Common myeloid progenitor, CD34-positive (primary cell): ENCODE measurements at regions not wholly inside any gene's neighbourhood (a gene's known extent, or its start where the extent isn't known, plus 50 kb on each side); places are given as distances from the start of the nearest gene placed in this dataset.
A peak's percentile ranks its signal among the peaks of the same experiment; 100 is the strongest.

Experiments
- CTCF ChIA-PET: fragments of 350-600 bp; sonication (Branson Sonifier 250); formaldehyde crosslinking; loops from one replicate; lab custom pipeline; 2021; ENCODE audit warnings: antibody characterized with exemption; lab: Charles Lee
- POLR2A ChIA-PET: fragments of 350-600 bp; sonication (Branson Sonifier 250); formaldehyde crosslinking; loops from one replicate; lab custom pipeline; 2021; ENCODE audit warnings: antibody characterized with exemption; lab: Charles Lee
- DNase-seq, 3 donors: peaks; one replicate each; pipeline versions ENCODE4 v3.0.0 to v3.0.0-alpha.2; 2013
- H3K27ac ChIP-seq, 2 experiments: 1 replicate in 1 of 2; 2 replicates in 1 of 2; pipeline ENCODE4 v1.7.0; 2013; ENCODE audit warnings: inconsistent platforms in 2 of 2, low read length in 2 of 2, mild to moderate bottlenecking in 2 of 2, low read depth in 1 of 2, moderate library complexity in 1 of 2; ENCODE audit not compliant: severe bottlenecking in 2 of 2, insufficient read depth in 1 of 2, poor library complexity in 1 of 2
- H3K27me3 ChIP-seq, 5 experiments: replicated peaks in 2 of 5; 1 replicate in 3 of 5; 2 replicates in 2 of 5; pipeline versions ENCODE4 v1.6.1 to v1.7.0; 2013; ENCODE audit warnings: low read length in 4 of 5, mild to moderate bottlenecking in 2 of 5, moderate library complexity in 2 of 5, inconsistent platforms in 1 of 5; ENCODE audit not compliant: insufficient read depth in 5 of 5, control insufficient read depth in 4 of 5
- H3K36me3 ChIP-seq, 4 experiments: 1 replicate in 2 of 4; 2 replicates in 2 of 4; pipeline versions ENCODE4 v1.6.1 to v1.7.0; 2013; ENCODE audit warnings: low read length in 3 of 4, control low read depth in 1 of 4, mild to moderate bottlenecking in 1 of 4; ENCODE audit not compliant: control insufficient read depth in 4 of 4, insufficient read depth in 4 of 4
- H3K4me1 ChIP-seq, 4 experiments: 1 replicate in 3 of 4; 2 replicates in 1 of 4; pipeline versions ENCODE4 v1.6.1 to v1.7.1; 2013; ENCODE audit warnings: low read length in 3 of 4, mild to moderate bottlenecking in 3 of 4, control low read depth in 1 of 4, inconsistent platforms in 1 of 4, moderate library complexity in 1 of 4; ENCODE audit not compliant: control insufficient read depth in 4 of 4, insufficient read depth in 4 of 4; ENCODE audit errors: control extremely low read depth in 1 of 4
- H3K4me3 ChIP-seq, 7 experiments: 1 replicate in 4 of 7; 2 replicates in 3 of 7; pipeline versions ENCODE4 v1.5.1 to v1.7.0; 2013; ENCODE audit warnings: mild to moderate bottlenecking in 7 of 7, low read length in 6 of 7, moderate library complexity in 6 of 7, inconsistent platforms in 2 of 7, low read depth in 2 of 7, control low read depth in 1 of 7; ENCODE audit not compliant: insufficient read depth in 4 of 7, control insufficient read depth in 1 of 7; ENCODE audit errors: extremely low read depth in 1 of 7
- H3K9me3 ChIP-seq, 5 experiments: 1 replicate in 4 of 5; 2 replicates in 1 of 5; pipeline versions ENCODE4 v1.6.1 to v1.7.1; 2013; ENCODE audit warnings: low read length in 4 of 5, mild to moderate bottlenecking in 2 of 5, inconsistent platforms in 1 of 5, low read depth in 1 of 5, moderate library complexity in 1 of 5; ENCODE audit not compliant: control insufficient read depth in 4 of 5, insufficient read depth in 2 of 5; ENCODE audit errors: control extremely low read depth in 1 of 5
- WGBS: methylation state at CpG from one replicate; pipeline ENCODE4 v1.1.5; 2013; ENCODE audit not compliant: insufficient coverage; 5-methylcytosine and 5-hydroxymethylcytosine counted together

- CTCF ChIA-PET, result no interaction called here
- no peak for DNase-seq
- H3K27ac ChIP-seq, result no peak overlapping the region
- peaks cover 0 to 2% (median 0%) of the 10 kb centered on the region in 4 experiments for H3K4me1 ChIP-seq
- H3K36me3 ChIP-seq, result no peaks in the 10 kb centered on the region
- 89% methylated on average over 1 of the region's 6 CpGs for WGBS
- H3K4me3 ChIP-seq, result no peak overlapping the region
- peaks cover 0 to 2% (median 0%) of the 10 kb centered on the region in 5 experiments for H3K27me3 ChIP-seq
- POLR2A ChIA-PET, result no interaction called here
- H3K9me3 ChIP-seq, result no peaks in the 10 kb centered on the region
Observed at GRCh38 chrX:109812236-109812635, 79.2 kb upstream of the ACSL4 start.

DNA sequence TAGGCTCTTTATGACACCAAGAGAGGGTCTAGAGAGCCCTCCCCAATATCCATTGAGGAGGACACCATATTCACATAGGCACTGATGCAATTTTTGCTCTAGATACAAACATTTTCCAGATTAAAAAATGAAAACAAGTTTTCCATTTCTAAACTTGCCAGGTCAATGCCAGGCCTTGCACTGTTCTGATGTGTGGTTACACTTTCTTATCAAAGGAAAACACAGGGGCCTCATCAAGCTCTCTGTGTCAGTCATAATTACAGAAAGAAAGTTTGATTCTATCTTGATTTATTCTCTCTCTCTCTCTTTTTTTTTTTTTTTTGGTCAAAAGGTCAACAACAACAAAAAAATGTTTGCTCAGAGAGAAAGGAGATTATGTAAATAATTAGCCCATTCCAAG, 80.2 kb upstream of the ACSL4 start:
- no peak overlapping the region for H3K4me3 ChIP-seq
- H3K4me1 ChIP-seq, result peaks cover 0 to 2% (median 0%) of the 10 kb centered on the region in 4 experiments
- H3K27ac ChIP-seq, result no peak overlapping the region
- CTCF ChIA-PET, result no interaction called here
- no peaks in the 10 kb centered on the region for H3K9me3 ChIP-seq
- peak in 2 of 3 donors; percentile 23 to 51 for DNase-seq
- H3K27me3 ChIP-seq, result peaks cover 0 to 2% (median 0%) of the 10 kb centered on the region in 5 experiments
- H3K36me3 ChIP-seq, result no peaks in the 10 kb centered on the region
- POLR2A ChIA-PET, result interaction anchor here (0.6 kb wide), 1 partner anchor 103 kb away, joined by 4 read pairs; no protein-coding TSS in a partner anchor

DNA sequence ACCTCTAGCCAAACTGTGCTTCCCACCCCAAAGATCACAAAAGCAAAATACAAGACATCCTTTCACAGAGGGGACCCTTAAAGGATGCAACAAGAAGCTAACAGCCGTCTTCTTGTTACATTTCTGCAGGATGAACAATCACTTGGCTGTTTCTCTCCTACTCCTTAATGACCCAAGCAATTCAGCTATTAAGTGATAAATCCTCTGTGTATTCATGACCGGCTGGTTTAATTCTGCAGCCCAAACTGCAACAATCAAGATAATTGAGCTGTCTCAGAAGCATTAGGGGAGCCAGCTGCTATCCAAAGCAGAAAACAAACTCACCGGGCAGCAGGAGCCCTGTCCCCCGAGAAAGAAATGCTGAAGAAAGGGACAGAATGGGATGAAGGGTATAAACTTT, 85.9 kb upstream of the ACSL4 start:
- POLR2A ChIA-PET, result no interaction called here
- H3K9me3 ChIP-seq, result no peaks in the 10 kb centered on the region
- CTCF ChIA-PET, result interaction anchor here (1.2 kb wide), 1 partner anchor 8 kb away, joined by 5 read pairs; no protein-coding TSS in a partner anchor

GRCh38 chrX:109822861-109823260, 89.8 kb upstream of the ACSL4 start:
- Histone ChIP-seq H3K27ac (no peak overlapping the region), H3K27me3 (no peaks in the 10 kb centered on the region), H3K36me3 (no peaks in the 10 kb centered on the region), H3K4me3 (no peak overlapping the region), H3K4me1 (no peaks in the 10 kb centered on the region), H3K9me3 (no peaks in the 10 kb centered on the region)
- ChIA-PET POLR2A (no interaction called here), CTCF (no interaction called here)
- 50% methylated on average over 2 of the region's 4 CpGs for WGBS
- no peak for DNase-seq

More for the DNA sequence above, 85.9 kb upstream of the ACSL4 start:
- Histone ChIP-seq H3K27ac (no peak overlapping the region), H3K27me3 (peaks cover 0 to 2% (median 0%) of the 10 kb centered on the region in 5 experiments), H3K4me3 (no peak overlapping the region), H3K36me3 (no peaks in the 10 kb centered on the region), H3K4me1 (no peaks in the 10 kb centered on the region)
- WGBS, result 100% methylated on average over 4 of the region's 4 CpGs
- no peak for DNase-seq

- ChIA-PET POLR2A (no interaction called here), CTCF (interaction anchor here (0.9 to 1.4 kb wide), 4 partner anchors 8 to 64 kb away, joined by 3 to 5 read pairs (median 4); no protein-coding TSS in a partner anchor)
- no CpG with 5 or more reads among the region's 1 CpG for WGBS
- H3K27me3 ChIP-seq, result peaks cover 0 to 4% (median 0%) of the 10 kb centered on the region in 5 experiments
- H3K4me3 ChIP-seq, result no peak overlapping the region
- H3K27ac ChIP-seq, result no peak overlapping the region
- no peak for DNase-seq
- peaks cover 0 to 3% (median 0%) of the 10 kb centered on the region in 4 experiments for H3K4me1 ChIP-seq
- H3K9me3 ChIP-seq, result no peaks in the 10 kb centered on the region
- no peaks in the 10 kb centered on the region for H3K36me3 ChIP-seq
Observed at GRCh38 chrX:109826954-109827708, 94.1 kb upstream of the ACSL4 start.

DNA sequence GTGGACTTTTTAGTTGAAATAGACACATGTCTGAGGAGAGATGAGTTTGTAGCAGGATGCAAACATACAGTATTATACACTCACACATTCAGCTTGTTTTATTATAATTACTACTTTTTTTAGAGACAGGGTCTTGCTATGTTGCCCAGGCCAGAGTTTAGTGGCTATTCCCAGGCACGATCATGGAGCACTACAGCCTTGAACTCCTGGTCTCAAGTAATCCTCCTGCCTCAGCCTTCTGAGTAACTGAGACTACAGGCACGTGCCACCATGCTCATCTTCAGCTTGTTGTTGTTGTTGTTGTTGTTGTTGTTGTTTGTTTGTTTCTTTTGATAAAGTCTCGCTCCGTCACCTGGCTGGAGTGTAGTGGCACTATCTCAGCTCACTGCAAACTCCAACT, 94.7 kb upstream of the ACSL4 start:
- DNase-seq, result no peak
- WGBS, result 87% methylated on average over 3 of the region's 4 CpGs
- POLR2A ChIA-PET, result no interaction called here
- no peak overlapping the region for H3K27ac ChIP-seq
- CTCF ChIA-PET, result interaction anchor here (0.9 to 1.4 kb wide), 3 partner anchors 9 to 29 kb away, joined by 3 to 5 read pairs (median 5); no protein-coding TSS in a partner anchor
- H3K36me3 ChIP-seq, result no peaks in the 10 kb centered on the region
- H3K4me1 ChIP-seq, result peaks cover 0 to 3% (median 0%) of the 10 kb centered on the region in 4 experiments
- H3K4me3 ChIP-seq, result no peak overlapping the region
- no peaks in the 10 kb centered on the region for H3K9me3 ChIP-seq
- peaks cover 0 to 4% (median 0%) of the 10 kb centered on the region in 5 experiments for H3K27me3 ChIP-seq

- H3K36me3 ChIP-seq, result no peaks in the 10 kb centered on the region
- H3K27me3 ChIP-seq, result peaks cover 0 to 4% (median 0%) of the 10 kb centered on the region in 5 experiments
- H3K4me3 ChIP-seq, result no peak overlapping the region
- H3K27ac ChIP-seq, result no peak overlapping the region
- CTCF ChIA-PET, result interaction anchor here (0.7 to 1.3 kb wide), 2 partner anchors 12 to 27 kb away, joined by 3 to 4 read pairs; no protein-coding TSS in a partner anchor
- DNase-seq, result no peak
- peaks cover 0 to 3% (median 0%) of the 10 kb centered on the region in 4 experiments for H3K4me1 ChIP-seq
- WGBS, result no CpG with 5 or more reads among the region's 3 CpGs
- no peaks in the 10 kb centered on the region for H3K9me3 ChIP-seq
- POLR2A ChIA-PET, result no interaction called here
Observed at GRCh38 chrX:109830157-109830703, 97.2 kb upstream of the ACSL4 start.
